Activated naive CD4-positive, alpha-beta T cell treated with anti-CD3 and anti-CD28 coated beads, Interleukin-2, amount 50 U/mL, for 72 hours (primary cell): ENCODE measurements at regions not wholly inside any gene's neighbourhood (a gene's known extent, or its start where the extent isn't known, plus 50 kb on each side); places are given as distances from the start of the nearest gene placed in this dataset.

Experiments used
- ATAC-seq, 2 donors: fragments of 150-1000 bp; cut with Tn5 transposase; 2 replicates each; pipeline ENCODE4 v1.10.0; 2021; ENCODE audit warnings: mild to moderate bottlenecking in 2 of 2, moderate library complexity in 2 of 2
- DNase-seq, 2 donors: peaks; one replicate each; pipeline ENCODE4 v3.0.0; 2021 to 2022; ENCODE audit warnings: low spot score in 2 of 2
- H3K27ac Mint-ChIP-seq, 2 donors: one replicate each; pipeline ENCODE4 v1.8.0; 2022; ENCODE audit warnings: mild to moderate bottlenecking in 2 of 2, mixed read lengths in 2 of 2
- H3K36me3 Mint-ChIP-seq, 2 donors: one replicate each; pipeline ENCODE4 v1.8.0; 2022; ENCODE audit warnings: mixed read lengths in 2 of 2
- H3K9me3 Mint-ChIP-seq, 2 donors: one replicate each; pipeline ENCODE4 v1.8.0; 2022; ENCODE audit warnings: mixed read lengths in 2 of 2

DNA sequence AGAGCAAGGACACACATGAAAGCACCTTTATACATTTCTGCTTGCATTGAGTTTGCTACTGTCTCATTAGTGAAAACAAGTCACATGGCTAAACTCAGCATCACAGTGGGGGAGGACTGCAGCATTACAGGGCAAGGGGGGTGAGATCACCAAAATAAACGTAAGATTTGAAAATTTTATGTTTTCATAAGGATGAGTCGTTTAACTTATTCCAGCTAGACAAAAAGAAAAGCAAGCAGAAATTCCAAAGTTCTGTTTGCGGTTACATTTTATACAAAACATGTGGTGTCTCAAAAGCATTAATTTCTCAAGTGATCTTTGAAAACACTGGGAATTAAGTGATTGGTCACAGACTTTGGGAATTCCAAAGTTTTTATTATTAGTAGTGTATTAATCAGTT, 261.4 kb upstream of the RXFP2 start:
- H3K36me3 Mint-ChIP-seq: no peaks in the 10 kb centered on the region
- H3K27ac Mint-ChIP-seq: no peak overlapping the region
- H3K9me3 Mint-ChIP-seq: no peaks in the 10 kb centered on the region
- DNase-seq (no peak), ATAC-seq (no peak)

DNA sequence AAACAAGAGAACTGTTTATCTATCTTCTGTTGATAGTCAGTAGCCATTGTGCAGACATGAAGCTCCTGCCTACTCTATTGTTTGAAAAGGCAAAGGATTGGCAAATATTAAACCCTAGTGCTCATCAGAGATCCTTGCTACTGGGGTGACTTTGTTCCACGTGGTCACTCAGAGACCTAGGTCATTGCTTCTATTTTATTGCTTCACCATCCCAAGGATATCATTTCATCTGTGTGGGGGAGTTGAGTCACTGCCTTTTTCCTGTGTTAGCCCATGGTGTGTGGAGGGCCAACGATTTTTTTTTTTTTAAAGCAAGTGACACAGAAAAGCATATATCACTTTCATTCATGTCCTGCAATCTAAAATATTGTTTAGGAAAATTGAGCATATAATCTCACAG, 254.1 kb upstream of the RXFP2 start:
- Mint-ChIP-seq H3K9me3 (no peaks in the 10 kb centered on the region), H3K36me3 (no peaks in the 10 kb centered on the region), H3K27ac (no peak overlapping the region)
- DNase-seq (no peak), ATAC-seq (no peak)

DNA sequence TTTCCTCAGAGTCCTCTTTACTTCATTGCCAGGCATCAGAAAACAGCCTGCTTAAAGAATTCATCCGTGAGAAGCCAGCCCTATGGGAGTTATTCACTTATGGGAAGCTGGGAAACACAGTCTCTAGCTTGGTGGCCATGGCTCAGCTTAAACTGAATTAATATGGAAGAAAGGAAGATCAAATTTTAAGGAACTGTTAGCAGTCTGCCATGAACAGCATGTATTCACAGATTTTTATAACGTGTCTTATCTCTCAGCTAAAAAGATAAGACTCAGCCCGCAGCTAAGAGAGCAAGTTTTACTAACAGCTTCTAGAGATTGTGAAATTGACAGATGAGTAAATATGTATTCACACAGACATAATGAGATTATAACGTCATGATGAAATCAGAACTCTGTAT, 253.7 kb upstream of the RXFP2 start:
- no peak for ATAC-seq
- DNase-seq: no peak
- Mint-ChIP-seq H3K9me3 (no peaks in the 10 kb centered on the region), H3K27ac (no peak overlapping the region), H3K36me3 (no peaks in the 10 kb centered on the region)

DNA sequence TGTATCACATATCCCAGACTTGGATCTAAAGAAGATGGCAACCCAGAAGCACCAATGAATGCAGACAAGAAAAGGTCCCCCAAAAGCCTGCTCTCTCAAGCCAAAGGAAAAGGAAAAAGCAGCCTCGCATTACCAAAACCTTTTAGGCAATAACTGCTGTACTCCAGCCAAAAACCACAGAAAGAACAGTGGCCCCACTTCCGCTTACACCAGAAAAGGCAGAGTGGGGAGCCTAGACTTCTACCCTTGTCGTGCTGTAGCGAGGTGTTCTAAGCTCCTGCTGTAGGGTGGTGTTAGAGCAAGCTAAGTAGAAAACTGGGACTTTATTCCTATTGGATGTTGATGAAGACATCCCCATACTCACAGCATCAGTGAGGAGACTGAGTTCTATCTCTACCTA, 244.0 kb upstream of the RXFP2 start:
- ATAC-seq (no peak), DNase-seq (no peak)
- peaks cover 0 to 6% of the 10 kb centered on the region in 2 donors for H3K36me3 Mint-ChIP-seq
- H3K27ac Mint-ChIP-seq: no peak overlapping the region
- peaks cover 8 to 13% of the 10 kb centered on the region in 2 donors for H3K9me3 Mint-ChIP-seq

DNA sequence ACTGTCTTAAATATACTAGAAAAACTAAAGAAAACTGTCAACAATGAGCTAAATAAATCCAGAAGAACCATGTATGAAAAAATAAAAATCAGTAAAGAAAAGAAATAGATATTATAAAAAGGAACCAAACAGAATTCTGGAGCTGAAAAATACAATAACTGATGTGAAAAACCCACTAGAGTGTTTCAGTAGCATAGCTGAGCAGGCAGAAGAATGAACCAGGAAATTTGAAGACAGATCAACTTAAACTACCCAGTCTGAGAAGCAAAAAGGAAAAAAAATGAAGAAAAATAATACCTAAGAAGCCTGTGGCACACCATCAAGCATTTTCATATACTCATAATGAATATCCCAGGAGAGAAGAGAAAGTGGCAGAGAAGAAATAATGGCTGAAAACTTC, 240.1 kb upstream of the RXFP2 start:
- ATAC-seq (no peak), DNase-seq (no peak)
- H3K27ac Mint-ChIP-seq: no peak overlapping the region
- peaks cover 8 to 13% of the 10 kb centered on the region in 2 donors for H3K9me3 Mint-ChIP-seq
- H3K36me3 Mint-ChIP-seq: peaks cover 0 to 6% of the 10 kb centered on the region in 2 donors

DNA sequence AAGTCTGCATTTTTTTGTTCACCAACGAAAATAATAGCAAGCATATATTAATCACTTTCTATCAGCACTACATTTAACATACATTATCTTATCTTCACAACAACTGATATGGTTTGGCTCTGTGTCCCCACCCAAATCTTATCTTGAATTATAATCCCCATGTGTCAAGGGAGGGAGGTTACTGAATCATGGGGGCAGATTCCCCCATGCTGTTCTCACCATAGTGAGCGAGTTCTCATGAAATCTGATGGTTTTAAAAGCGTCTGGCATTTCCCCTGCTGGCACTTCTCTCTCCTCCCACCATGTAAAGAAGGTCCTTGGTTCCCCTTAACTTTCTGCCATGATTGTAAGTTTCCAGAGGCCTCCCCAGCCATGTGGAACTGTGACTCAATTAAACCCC, 235.7 kb upstream of the RXFP2 start:
- ATAC-seq: no peak
- Mint-ChIP-seq H3K36me3 (peaks cover 0 to 6% of the 10 kb centered on the region in 2 donors), H3K9me3 (peaks cover 8% of the 10 kb centered on the region in 2 donors), H3K27ac (no peak overlapping the region)
- no peak for DNase-seq

DNA sequence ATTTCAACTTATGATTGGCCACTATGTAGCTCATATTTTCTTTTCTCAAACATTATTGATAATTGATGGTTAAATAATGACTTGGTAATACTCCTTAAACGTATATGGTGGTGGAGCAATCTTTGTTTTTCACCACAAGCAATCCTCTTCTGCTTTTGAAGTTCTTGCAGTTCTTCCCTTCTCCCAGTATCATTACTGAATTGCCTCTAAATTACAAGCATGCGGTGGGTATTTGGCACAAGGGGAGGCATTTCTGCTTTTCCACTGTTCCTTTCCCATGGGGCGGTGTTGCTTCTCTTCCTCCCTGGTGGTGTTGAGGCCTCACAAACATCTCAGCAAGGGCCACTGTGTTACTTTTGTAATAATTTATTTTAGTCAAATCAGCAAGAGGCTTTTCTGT, 234.4 kb upstream of the RXFP2 start:
- no peaks in the 10 kb centered on the region for H3K9me3 Mint-ChIP-seq
- H3K36me3 Mint-ChIP-seq: no peaks in the 10 kb centered on the region
- H3K27ac Mint-ChIP-seq: no peak overlapping the region
- ATAC-seq: no peak
- no peak for DNase-seq

DNA sequence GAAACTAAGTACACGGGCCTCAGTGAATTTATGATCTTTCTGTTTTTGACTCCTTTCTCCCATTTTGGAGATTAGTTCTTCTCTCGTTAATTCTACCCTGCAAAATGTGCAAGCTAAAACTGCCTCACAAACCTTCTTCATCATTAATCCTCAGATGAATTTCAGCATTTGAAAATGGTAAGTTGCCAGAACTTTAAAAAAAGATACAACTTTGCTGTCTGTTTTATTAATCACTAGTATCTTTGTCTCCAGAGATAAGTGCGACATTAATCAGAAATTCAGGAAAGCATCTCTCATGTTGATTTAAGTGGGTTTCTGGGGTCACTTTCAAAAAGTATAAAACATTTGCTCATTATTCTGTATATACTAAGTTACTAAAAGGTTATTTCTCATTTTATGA, 227.0 kb upstream of the RXFP2 start:
- H3K9me3 Mint-ChIP-seq: no peaks in the 10 kb centered on the region
- no peaks in the 10 kb centered on the region for H3K36me3 Mint-ChIP-seq
- no peak overlapping the region for H3K27ac Mint-ChIP-seq
- DNase-seq: no peak
- no peak for ATAC-seq

DNA sequence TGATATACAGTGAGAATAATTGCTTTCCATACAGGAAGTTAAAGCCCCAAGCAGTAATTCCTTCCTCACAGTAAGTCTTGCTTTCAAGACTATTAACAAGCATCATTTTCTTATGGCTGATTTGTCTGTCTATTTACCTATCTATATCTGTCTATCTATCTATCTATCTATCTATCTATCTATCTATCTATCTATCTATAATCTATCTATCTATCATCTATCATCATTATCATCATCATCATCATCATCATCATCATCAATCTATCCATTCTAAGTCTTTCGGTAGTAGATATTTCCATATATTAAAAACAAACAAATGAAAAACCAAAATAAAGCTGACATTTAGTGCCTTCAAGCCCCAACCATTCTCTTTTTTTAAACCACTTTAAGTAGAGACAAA, 224.4 kb upstream of the RXFP2 start:
- no peaks in the 10 kb centered on the region for H3K9me3 Mint-ChIP-seq
- DNase-seq: no peak
- no peak overlapping the region for H3K27ac Mint-ChIP-seq
- H3K36me3 Mint-ChIP-seq: no peaks in the 10 kb centered on the region
- ATAC-seq: no peak

DNA sequence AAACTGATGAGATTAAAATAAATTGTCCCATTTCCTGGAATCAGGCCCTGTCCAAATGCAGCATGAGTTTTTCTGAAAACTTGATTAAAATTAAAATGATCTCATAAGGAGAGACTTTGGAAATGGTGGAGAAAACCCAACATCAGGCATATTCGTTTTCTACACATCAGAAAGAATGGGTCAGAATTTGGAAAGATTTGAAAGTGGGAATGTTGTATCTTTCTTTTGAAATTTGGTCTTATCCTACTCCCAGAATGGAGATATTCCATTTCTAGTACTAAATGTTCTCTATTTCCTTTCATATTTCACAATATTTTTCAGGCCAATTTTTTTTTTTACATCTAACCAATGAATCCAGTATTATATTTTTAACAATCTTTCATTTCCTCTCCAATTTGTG, 223.9 kb upstream of the RXFP2 start:
- H3K36me3 Mint-ChIP-seq: no peaks in the 10 kb centered on the region
- no peaks in the 10 kb centered on the region for H3K9me3 Mint-ChIP-seq
- DNase-seq (no peak), ATAC-seq (no peak)
- H3K27ac Mint-ChIP-seq: no peak overlapping the region

DNA sequence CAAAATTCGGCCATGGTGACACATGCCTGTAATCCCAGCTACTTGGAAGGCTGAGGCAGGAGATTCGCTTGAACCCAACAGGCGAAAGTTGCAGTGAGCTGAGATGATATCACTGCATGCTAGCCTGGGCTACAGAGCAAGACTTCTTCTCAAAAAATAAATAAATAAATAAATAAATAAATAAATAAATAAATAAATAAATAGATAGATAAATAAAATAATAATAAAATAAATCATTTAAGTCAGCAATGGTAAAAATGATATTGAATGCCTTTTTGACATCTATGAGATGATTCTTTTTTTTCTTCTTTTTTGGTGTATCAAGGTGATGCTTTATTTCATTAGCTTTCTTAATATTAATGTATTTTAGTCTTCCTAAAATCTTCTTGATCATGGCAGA, 221.7 kb upstream of the RXFP2 start:
- DNase-seq: no peak
- Mint-ChIP-seq H3K9me3 (no peaks in the 10 kb centered on the region), H3K36me3 (no peaks in the 10 kb centered on the region), H3K27ac (no peak overlapping the region)
- ATAC-seq: no peak

DNA sequence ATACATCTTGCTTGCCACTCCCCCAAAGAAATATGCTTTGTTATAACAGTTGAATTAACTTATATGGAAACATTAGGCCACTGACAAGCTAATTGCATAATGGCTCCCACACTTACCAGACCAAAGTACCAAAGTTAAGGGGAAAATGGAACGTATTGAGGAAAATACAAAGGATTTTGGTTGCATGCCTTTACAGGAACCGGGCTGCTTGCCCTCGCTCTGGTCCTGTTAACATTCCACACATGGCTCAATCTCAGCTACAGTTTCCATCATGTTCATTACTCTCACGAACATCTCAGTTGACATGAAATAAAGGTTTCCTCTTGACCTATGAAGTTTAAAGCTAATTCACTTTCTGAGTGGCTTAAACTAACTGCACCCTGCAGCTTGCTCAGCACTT, 220.7 kb upstream of the RXFP2 start:
- H3K9me3 Mint-ChIP-seq: no peaks in the 10 kb centered on the region
- DNase-seq (no peak), ATAC-seq (no peak)
- no peaks in the 10 kb centered on the region for H3K36me3 Mint-ChIP-seq
- H3K27ac Mint-ChIP-seq: no peak overlapping the region

DNA sequence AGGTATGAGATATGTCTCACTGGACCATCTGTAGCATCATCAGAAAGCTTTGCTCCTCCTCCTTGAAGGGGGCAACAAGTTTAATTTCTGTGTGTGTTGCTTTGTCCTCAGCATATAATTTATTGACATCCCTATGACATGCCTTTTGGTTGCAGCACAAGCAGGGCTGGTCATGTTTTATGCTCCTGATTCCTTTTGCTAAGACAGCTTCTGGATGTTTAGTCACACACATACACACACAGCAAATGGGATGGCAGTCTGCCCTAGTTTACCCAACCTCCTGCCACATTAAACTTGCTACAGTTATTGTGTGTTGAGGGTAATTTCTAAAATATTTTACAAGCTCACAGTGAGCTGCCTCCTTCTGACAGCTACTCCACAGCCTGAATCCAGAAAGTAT, 217.9 kb upstream of the RXFP2 start:
- H3K9me3 Mint-ChIP-seq: peaks cover 3 to 4% of the 10 kb centered on the region in 2 donors
- ATAC-seq (no peak), DNase-seq (no peak)
- no peaks in the 10 kb centered on the region for H3K36me3 Mint-ChIP-seq
- H3K27ac Mint-ChIP-seq: no peak overlapping the region

DNA sequence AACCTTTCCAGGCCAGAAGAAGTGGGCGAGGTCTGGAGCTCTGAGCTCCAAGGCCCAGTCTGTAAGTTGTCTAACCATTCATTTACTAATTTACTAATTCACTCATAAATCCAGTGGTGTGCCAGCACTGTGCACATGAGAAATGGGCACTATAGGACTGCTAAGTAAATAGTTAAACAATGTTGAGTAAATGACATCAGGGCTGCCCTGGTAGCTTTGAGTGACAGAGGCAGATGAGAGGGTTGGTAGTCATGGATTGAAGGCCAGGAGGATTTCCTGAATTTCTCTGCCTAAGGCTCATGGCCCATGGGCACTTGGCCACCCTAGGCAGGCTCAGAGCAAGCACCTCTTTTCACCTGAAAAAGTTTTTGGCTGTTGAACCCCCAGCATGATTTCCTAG, 216.9 kb upstream of the RXFP2 start:
- H3K27ac Mint-ChIP-seq: no peak overlapping the region
- no peaks in the 10 kb centered on the region for H3K36me3 Mint-ChIP-seq
- DNase-seq (no peak), ATAC-seq (no peak)
- H3K9me3 Mint-ChIP-seq: peaks cover 3 to 4% of the 10 kb centered on the region in 2 donors

DNA sequence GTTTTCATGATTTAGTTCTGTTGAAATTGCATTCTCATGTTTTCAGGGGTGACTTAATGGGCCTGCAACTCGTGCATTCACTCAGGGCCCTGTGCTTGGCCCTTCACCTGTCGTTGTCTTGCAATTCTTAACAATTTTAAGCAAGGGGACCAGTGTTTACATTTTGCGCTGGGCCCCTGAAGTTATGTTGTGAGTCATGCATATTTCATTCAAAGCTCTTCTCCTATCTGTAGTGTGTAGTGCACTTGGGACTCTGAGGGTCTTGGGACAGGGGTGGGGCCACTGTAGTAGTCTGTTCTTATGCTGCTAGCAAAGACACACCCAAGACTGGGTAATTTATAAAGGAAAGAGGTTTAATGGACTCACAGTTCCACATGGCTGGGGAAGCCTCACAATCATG, 211.2 kb upstream of the RXFP2 start:
- Mint-ChIP-seq H3K9me3 (peaks cover 3 to 4% of the 10 kb centered on the region in 2 donors), H3K27ac (no peak overlapping the region), H3K36me3 (no peaks in the 10 kb centered on the region)
- DNase-seq (no peak), ATAC-seq (no peak)

DNA sequence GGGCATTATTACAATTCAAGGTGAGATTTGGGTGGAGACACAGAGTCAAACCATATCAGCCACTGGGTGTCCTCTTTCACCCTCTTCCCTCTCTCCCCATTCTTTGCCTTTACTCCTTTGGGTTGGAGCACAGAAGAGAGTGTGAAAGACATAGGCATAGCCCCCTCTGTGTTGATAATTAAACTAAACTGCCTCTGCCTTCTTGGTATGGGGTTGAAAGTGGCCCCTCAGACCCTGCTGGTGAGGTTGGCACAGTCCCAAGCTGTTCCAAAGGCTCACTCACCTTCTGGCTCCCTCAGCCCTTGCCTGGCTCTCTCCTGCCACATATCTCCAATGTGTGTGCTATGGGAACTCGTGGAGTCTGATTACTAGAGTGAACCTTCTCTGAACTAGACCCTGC, 210.6 kb upstream of the RXFP2 start:
- ATAC-seq: no peak
- H3K27ac Mint-ChIP-seq: no peak overlapping the region
- no peaks in the 10 kb centered on the region for H3K36me3 Mint-ChIP-seq
- no peak for DNase-seq
- H3K9me3 Mint-ChIP-seq: peaks cover 3 to 4% of the 10 kb centered on the region in 2 donors

DNA sequence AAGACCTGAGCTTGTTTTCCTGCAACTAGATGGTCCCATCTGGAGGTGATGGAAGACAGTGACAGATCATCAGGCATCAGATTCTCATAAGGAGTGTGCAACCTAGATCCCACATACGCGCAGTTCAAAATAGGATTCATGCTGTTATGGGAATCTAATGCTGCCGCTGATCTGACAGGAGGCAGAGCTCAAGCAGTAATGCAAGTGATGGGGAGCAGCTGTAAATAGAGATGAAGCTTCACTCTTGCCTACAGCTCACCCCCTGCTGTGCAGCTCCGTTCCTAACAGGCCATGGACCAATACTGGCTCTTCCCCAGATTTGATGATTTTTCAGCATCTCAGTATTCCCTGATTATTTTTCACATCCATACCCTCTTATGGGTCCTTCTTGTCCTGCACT, 208.4 kb upstream of the RXFP2 start:
- Mint-ChIP-seq H3K27ac (no peak overlapping the region), H3K36me3 (no peaks in the 10 kb centered on the region), H3K9me3 (no peaks in the 10 kb centered on the region)
- ATAC-seq (no peak), DNase-seq (no peak)

DNA sequence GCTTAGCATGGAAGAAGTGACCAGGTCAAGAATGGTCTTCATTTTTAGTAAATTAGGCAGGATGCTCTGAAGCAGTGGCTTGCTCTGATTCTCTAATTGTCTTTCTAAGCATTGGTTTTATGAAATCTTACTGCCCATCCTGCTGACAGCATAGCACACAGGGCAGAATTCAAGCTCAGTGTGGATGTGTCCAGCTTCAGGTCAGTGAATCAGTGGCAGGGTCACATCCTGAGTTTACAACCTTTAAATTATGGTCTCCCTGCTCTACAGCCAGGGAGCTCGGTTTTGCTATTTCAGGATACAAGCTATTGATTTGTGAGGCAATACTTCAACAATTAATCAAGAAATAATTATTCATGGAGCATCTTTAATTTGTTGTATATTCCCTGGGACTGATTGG, 202.3 kb upstream of the RXFP2 start:
- H3K9me3 Mint-ChIP-seq: peaks cover 3 to 4% of the 10 kb centered on the region in 2 donors
- H3K36me3 Mint-ChIP-seq: no peaks in the 10 kb centered on the region
- H3K27ac Mint-ChIP-seq: no peak overlapping the region
- DNase-seq (no peak), ATAC-seq (no peak)
